Chondrocyte (in vitro differentiated cells): ENCODE measurements at regions not wholly inside any gene's neighbourhood (a gene's known extent, or its start where the extent isn't known, plus 50 kb on each side); places are given as distances from the start of the nearest gene placed in this dataset.
A peak's percentile ranks its signal among the peaks of the same experiment; 100 is the strongest.
"Not testable (repeated sequence)": the region's sequence is repeated elsewhere in the genome, so short reads cannot be mapped to it uniquely, and the experiment has no call there.

Experiments
- DNase-seq: peaks from one replicate; pipeline ENCODE4 v3.0.0; 2021; ENCODE audit warnings: mixed read lengths, low spot score
- H3K27ac Mint-ChIP-seq: one replicate; pipeline ENCODE4 v1.8.0; 2021; ENCODE audit warnings: mild to moderate bottlenecking, moderate library complexity, mixed read lengths; ENCODE audit not compliant: unreplicated experiment
- H3K27me3 Mint-ChIP-seq: 2 replicates; pipeline ENCODE4 v1.8.0; 2021; ENCODE audit warnings: low read depth, mixed read lengths
- H3K36me3 Mint-ChIP-seq: 2 replicates; pipeline ENCODE4 v1.8.0; 2021; ENCODE audit warnings: low read depth, mixed read lengths
- H3K4me1 Mint-ChIP-seq: 2 replicates; pipeline ENCODE4 v1.8.0; 2021; ENCODE audit warnings: low read depth, mild to moderate bottlenecking, mixed read lengths
- H3K4me3 Mint-ChIP-seq: one replicate; pipeline ENCODE4 v1.8.0; 2021; ENCODE audit warnings: mild to moderate bottlenecking, moderate library complexity, mixed read lengths; ENCODE audit not compliant: unreplicated experiment
- H3K9me3 Mint-ChIP-seq: 2 replicates; pipeline ENCODE4 v1.8.0; 2021; ENCODE audit warnings: low read depth, mixed read lengths
- CTCF ChIP-seq: fragments of 200-600 bp; sonication (generic); IDR thresholded peaks from 2 replicates; pipeline ENCODE4 v1.5.0; 2021; ENCODE audit warnings: antibody characterized with exemption, mild to moderate bottlenecking, moderate library complexity

DNA sequence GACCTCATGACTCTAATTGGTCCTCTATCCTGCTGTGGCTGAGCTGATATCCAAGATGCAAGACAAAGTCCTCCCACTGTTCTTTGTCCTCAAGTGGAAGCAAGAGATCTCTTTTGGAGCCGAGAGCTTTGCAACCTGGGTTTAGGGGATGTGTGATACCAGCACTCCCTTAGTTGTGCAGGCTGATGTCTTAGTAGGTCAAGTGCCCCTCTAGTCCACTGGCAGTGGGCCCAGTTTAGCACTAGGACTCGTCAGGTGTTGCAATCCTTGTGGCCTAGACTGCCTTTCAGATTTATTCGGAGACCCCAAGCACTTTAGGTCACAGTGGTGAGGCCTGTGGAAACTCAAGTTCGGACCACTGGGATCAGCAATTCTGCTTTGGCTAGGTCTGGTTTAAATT is 64.0 kb downstream of the GPRASP3 start:
- no peak for DNase-seq
- Mint-ChIP-seq H3K36me3 (peaks cover 3% of the 10 kb centered on the region), H3K4me1 (no peaks in the 10 kb centered on the region), H3K27ac (no peak overlapping the region), H3K9me3 (peaks cover 27% of the 10 kb centered on the region), H3K4me3 (no peak overlapping the region), H3K27me3 (no peaks in the 10 kb centered on the region)
- TF ChIP-seq CTCF = no peak

GRCh38 chrX:102787283-102787682 is 66.7 kb downstream of the GPRASP3 start:
- no peaks in the 10 kb centered on the region for H3K27me3 Mint-ChIP-seq
- TF ChIP-seq CTCF = no peak
- peaks cover 18% of the 10 kb centered on the region for H3K9me3 Mint-ChIP-seq
- no peak overlapping the region for H3K4me3 Mint-ChIP-seq
- H3K27ac Mint-ChIP-seq = no peak overlapping the region
- no peaks in the 10 kb centered on the region for H3K4me1 Mint-ChIP-seq
- H3K36me3 Mint-ChIP-seq = peaks cover 2% of the 10 kb centered on the region
- no peak for DNase-seq

GRCh38 chrX:102808336-102808735 is 87.8 kb downstream of the GPRASP3 start:
- TF ChIP-seq CTCF = no peak
- no peak for DNase-seq
- Mint-ChIP-seq H3K27ac (no peak overlapping the region), H3K4me3 (no peak overlapping the region), H3K27me3 (no peaks in the 10 kb centered on the region), H3K9me3 (peaks cover 18% of the 10 kb centered on the region), H3K36me3 (no peaks in the 10 kb centered on the region), H3K4me1 (no peaks in the 10 kb centered on the region)

- H3K4me3 Mint-ChIP-seq, DNase-seq, H3K27me3 Mint-ChIP-seq, H3K27ac Mint-ChIP-seq, H3K36me3 Mint-ChIP-seq, H3K4me1 Mint-ChIP-seq: not testable (repeated sequence)
- H3K9me3 Mint-ChIP-seq = peaks cover 24% of the 10 kb centered on the region
Observed at GRCh38 chrX:102818269-102818668, 97.7 kb downstream of the GPRASP3 start.

- Mint-ChIP-seq H3K27ac (peak overlapping the region; percentile 78), H3K9me3 (peaks cover 6% of the 10 kb centered on the region), H3K27me3 (no peaks in the 10 kb centered on the region), H3K4me1 (peaks cover 4% of the 10 kb centered on the region), H3K4me3 (no peak overlapping the region), H3K36me3 (peaks cover 1% of the 10 kb centered on the region)
- TF ChIP-seq CTCF = no peak
- no peak for DNase-seq
Observed at GRCh38 chrX:102832661-102833060, 104.4 kb upstream of the RAB40AL start.

- Mint-ChIP-seq H3K4me1 (peaks cover 4% of the 10 kb centered on the region), H3K9me3 (peaks cover 6% of the 10 kb centered on the region), H3K4me3 (no peak overlapping the region), H3K27me3 (no peaks in the 10 kb centered on the region), H3K36me3 (peaks cover 1% of the 10 kb centered on the region), H3K27ac (no peak overlapping the region)
- no peak for DNase-seq
- TF ChIP-seq CTCF = no peak
Observed at GRCh38 chrX:102833136-102833535, 103.9 kb upstream of the RAB40AL start.
